ENCODE measurements at regions not wholly inside any gene's neighbourhood (a gene's known extent, or its start where the extent isn't known, plus 50 kb on each side); places are given as distances from the start of the nearest gene placed in this dataset.

- no peaks in the 10 kb centered on the region for H3K9me3 ChIP-seq (ENCODE audit: control insufficient read depth, low read depth, low read length)
- H3K27me3 ChIP-seq (ENCODE audit: control insufficient read depth, insufficient read depth, low read length) = no peaks in the 10 kb centered on the region
- no peak for DNase-seq
- WGBS (ENCODE audit: insufficient coverage, low lambda C conversion rate) = no CpG with 5 or more reads among the region's 2 CpGs
- H3K36me3 ChIP-seq (ENCODE audit: control insufficient read depth, insufficient read depth, low read length) = no peaks in the 10 kb centered on the region
- H3K4me3 ChIP-seq (ENCODE audit: low read length) = no peak overlapping the region
- no peaks in the 10 kb centered on the region for H3K4me1 ChIP-seq (ENCODE audit: control insufficient read depth, insufficient read depth, low read length)
- H3K27ac ChIP-seq (ENCODE audit: low read length) = no peak overlapping the region
Measured at GRCh38 chr15:93219859-93220420, 130.9 kb upstream of the RGMA start.

GRCh38 chr15:93217343-93217742, 128.3 kb upstream of the RGMA start:
- no peak overlapping the region for H3K4me3 ChIP-seq (ENCODE audit: low read length)
- no peak overlapping the region for H3K27ac ChIP-seq (ENCODE audit: low read length)
- no peaks in the 10 kb centered on the region for H3K4me1 ChIP-seq (ENCODE audit: control insufficient read depth, insufficient read depth, low read length)
- WGBS (ENCODE audit: insufficient coverage, low lambda C conversion rate) = no CpG with 5 or more reads among the region's 1 CpG
- no peaks in the 10 kb centered on the region for H3K27me3 ChIP-seq (ENCODE audit: control insufficient read depth, insufficient read depth, low read length)
- no peaks in the 10 kb centered on the region for H3K9me3 ChIP-seq (ENCODE audit: control insufficient read depth, low read depth, low read length)
- H3K36me3 ChIP-seq (ENCODE audit: control insufficient read depth, insufficient read depth, low read length) = no peaks in the 10 kb centered on the region
- DNase-seq = no peak

- H3K4me1 ChIP-seq (ENCODE audit: control insufficient read depth, insufficient read depth, low read length) = no peaks in the 10 kb centered on the region
- DNase-seq = no peak
- no peak overlapping the region for H3K4me3 ChIP-seq (ENCODE audit: low read length)
- peaks cover 2% of the 10 kb centered on the region for H3K27me3 ChIP-seq (ENCODE audit: control insufficient read depth, insufficient read depth, low read length)
- H3K9me3 ChIP-seq (ENCODE audit: control insufficient read depth, low read depth, low read length) = no peaks in the 10 kb centered on the region
- H3K27ac ChIP-seq (ENCODE audit: low read length) = no peak overlapping the region
- no peaks in the 10 kb centered on the region for H3K36me3 ChIP-seq (ENCODE audit: control insufficient read depth, insufficient read depth, low read length)
- WGBS (ENCODE audit: insufficient coverage, low lambda C conversion rate) = no CpG with 5 or more reads among the region's 3 CpGs
Measured at GRCh38 chr15:93214106-93214505, 125.1 kb upstream of the RGMA start.

- Histone ChIP-seq H3K36me3 (ENCODE audit: control insufficient read depth, insufficient read depth, low read length) (no peaks in the 10 kb centered on the region), H3K27me3 (ENCODE audit: control insufficient read depth, insufficient read depth, low read length) (peaks cover 2% of the 10 kb centered on the region), H3K9me3 (ENCODE audit: control insufficient read depth, low read depth, low read length) (no peaks in the 10 kb centered on the region), H3K4me3 (ENCODE audit: low read length) (no peak overlapping the region), H3K4me1 (ENCODE audit: control insufficient read depth, insufficient read depth, low read length) (no peaks in the 10 kb centered on the region), H3K27ac (ENCODE audit: low read length) (no peak overlapping the region)
- DNase-seq = no peak
- WGBS (ENCODE audit: insufficient coverage, low lambda C conversion rate) = 100% methylated on average over 2 of the region's 5 CpGs
Measured at GRCh38 chr15:93213281-93213680, 124.3 kb upstream of the RGMA start.

- WGBS (ENCODE audit: insufficient coverage, low lambda C conversion rate) = no CpG with 5 or more reads among the region's 5 CpGs
- no peaks in the 10 kb centered on the region for H3K36me3 ChIP-seq (ENCODE audit: control insufficient read depth, insufficient read depth, low read length)
- H3K4me1 ChIP-seq (ENCODE audit: control insufficient read depth, insufficient read depth, low read length) = no peaks in the 10 kb centered on the region
- H3K27ac ChIP-seq (ENCODE audit: low read length) = no peak overlapping the region
- no peaks in the 10 kb centered on the region for H3K9me3 ChIP-seq (ENCODE audit: control insufficient read depth, low read depth, low read length)
- DNase-seq = no peak
- H3K27me3 ChIP-seq (ENCODE audit: control insufficient read depth, insufficient read depth, low read length) = peaks cover 2% of the 10 kb centered on the region
- no peak overlapping the region for H3K4me3 ChIP-seq (ENCODE audit: low read length)
Measured at GRCh38 chr15:93212578-93212977, 123.6 kb upstream of the RGMA start.

GRCh38 chr15:93210995-93211394, 122.0 kb upstream of the RGMA start:
- Histone ChIP-seq H3K9me3 (ENCODE audit: control insufficient read depth, low read depth, low read length) (no peaks in the 10 kb centered on the region), H3K27me3 (ENCODE audit: control insufficient read depth, insufficient read depth, low read length) (peaks cover 2% of the 10 kb centered on the region), H3K27ac (ENCODE audit: low read length) (no peak overlapping the region), H3K4me3 (ENCODE audit: low read length) (no peak overlapping the region), H3K4me1 (ENCODE audit: control insufficient read depth, insufficient read depth, low read length) (no peaks in the 10 kb centered on the region), H3K36me3 (ENCODE audit: control insufficient read depth, insufficient read depth, low read length) (no peaks in the 10 kb centered on the region)
- no peak for DNase-seq
- 67% methylated on average over 1 of the region's 5 CpGs for WGBS (ENCODE audit: insufficient coverage, low lambda C conversion rate)

GRCh38 chr15:93209690-93210445, 120.9 kb upstream of the RGMA start:
- WGBS (ENCODE audit: insufficient coverage, low lambda C conversion rate) = 75% methylated on average over 1 of the region's 11 CpGs
- DNase-seq = no peak

GRCh38 chr15:93206893-93207292, 117.9 kb upstream of the RGMA start:
- no peak overlapping the region for H3K27ac ChIP-seq (ENCODE audit: low read length)
- H3K9me3 ChIP-seq (ENCODE audit: control insufficient read depth, low read depth, low read length) = no peaks in the 10 kb centered on the region
- H3K4me1 ChIP-seq (ENCODE audit: control insufficient read depth, insufficient read depth, low read length) = no peaks in the 10 kb centered on the region
- no peaks in the 10 kb centered on the region for H3K36me3 ChIP-seq (ENCODE audit: control insufficient read depth, insufficient read depth, low read length)
- no CpG with 5 or more reads among the region's 1 CpG for WGBS (ENCODE audit: insufficient coverage, low lambda C conversion rate)
- no peak for DNase-seq
- peaks cover 2% of the 10 kb centered on the region for H3K27me3 ChIP-seq (ENCODE audit: control insufficient read depth, insufficient read depth, low read length)
- H3K4me3 ChIP-seq (ENCODE audit: low read length) = no peak overlapping the region

More at GRCh38 chr15:93209690-93210445, 120.9 kb upstream of the RGMA start:
- peaks cover 2% of the 10 kb centered on the region for H3K27me3 ChIP-seq (ENCODE audit: control insufficient read depth, insufficient read depth, low read length)
- H3K4me3 ChIP-seq (ENCODE audit: low read length) = no peak overlapping the region
- H3K27ac ChIP-seq (ENCODE audit: low read length) = no peak overlapping the region
- no peaks in the 10 kb centered on the region for H3K36me3 ChIP-seq (ENCODE audit: control insufficient read depth, insufficient read depth, low read length)
- H3K4me1 ChIP-seq (ENCODE audit: control insufficient read depth, insufficient read depth, low read length) = no peaks in the 10 kb centered on the region
- H3K9me3 ChIP-seq (ENCODE audit: control insufficient read depth, low read depth, low read length) = no peaks in the 10 kb centered on the region

- H3K9me3 ChIP-seq (ENCODE audit: control insufficient read depth, low read depth, low read length) = no peaks in the 10 kb centered on the region
- H3K27me3 ChIP-seq (ENCODE audit: control insufficient read depth, insufficient read depth, low read length) = peaks cover 5% of the 10 kb centered on the region
- WGBS (ENCODE audit: insufficient coverage, low lambda C conversion rate) = no CpG with 5 or more reads among the region's 8 CpGs
- no peak for DNase-seq
- H3K4me1 ChIP-seq (ENCODE audit: control insufficient read depth, insufficient read depth, low read length) = no peaks in the 10 kb centered on the region
- no peak overlapping the region for H3K27ac ChIP-seq (ENCODE audit: low read length)
- no peaks in the 10 kb centered on the region for H3K36me3 ChIP-seq (ENCODE audit: control insufficient read depth, insufficient read depth, low read length)
- H3K4me3 ChIP-seq (ENCODE audit: low read length) = no peak overlapping the region
Measured at GRCh38 chr15:93205413-93205812, 116.4 kb upstream of the RGMA start.

- no peaks in the 10 kb centered on the region for H3K9me3 ChIP-seq (ENCODE audit: control insufficient read depth, low read depth, low read length)
- no CpG with 5 or more reads among the region's 1 CpG for WGBS (ENCODE audit: insufficient coverage, low lambda C conversion rate)
- DNase-seq = no peak
- no peak overlapping the region for H3K4me3 ChIP-seq (ENCODE audit: low read length)
- H3K4me1 ChIP-seq (ENCODE audit: control insufficient read depth, insufficient read depth, low read length) = no peaks in the 10 kb centered on the region
- H3K36me3 ChIP-seq (ENCODE audit: control insufficient read depth, insufficient read depth, low read length) = no peaks in the 10 kb centered on the region
- peaks cover 2% of the 10 kb centered on the region for H3K27me3 ChIP-seq (ENCODE audit: control insufficient read depth, insufficient read depth, low read length)
- no peak overlapping the region for H3K27ac ChIP-seq (ENCODE audit: low read length)
Measured at GRCh38 chr15:93203036-93203435, 114.0 kb upstream of the RGMA start.

GRCh38 chr15:93202405-93202804, 113.4 kb upstream of the RGMA start:
- no peaks in the 10 kb centered on the region for H3K9me3 ChIP-seq (ENCODE audit: control insufficient read depth, low read depth, low read length)
- WGBS (ENCODE audit: insufficient coverage, low lambda C conversion rate) = no CpG with 5 or more reads among the region's 3 CpGs
- no peak overlapping the region for H3K4me3 ChIP-seq (ENCODE audit: low read length)
- DNase-seq = no peak
- no peak overlapping the region for H3K27ac ChIP-seq (ENCODE audit: low read length)
- H3K4me1 ChIP-seq (ENCODE audit: control insufficient read depth, insufficient read depth, low read length) = no peaks in the 10 kb centered on the region
- peaks cover 2% of the 10 kb centered on the region for H3K27me3 ChIP-seq (ENCODE audit: control insufficient read depth, insufficient read depth, low read length)
- no peaks in the 10 kb centered on the region for H3K36me3 ChIP-seq (ENCODE audit: control insufficient read depth, insufficient read depth, low read length)
